Heart left ventricle (tissue), 13 donors: ENCODE measurements at regions not wholly inside any gene's neighbourhood (a gene's known extent, or its start where the extent isn't known, plus 50 kb on each side); places are given as distances from the start of the nearest gene placed in this dataset.

Source experiments
- CTCF ChIP-seq, 12 donors: fragments of 200-600 bp; sonication (generic) in 4 of 12; IDR thresholded peaks; one replicate each; pipeline versions ENCODE4 v1.5.0 to v1.8.0; 2018 to 2022; ENCODE audit warnings: antibody characterized with exemption in 12 of 12, mild to moderate bottlenecking in 5 of 12
- POLR2A ChIP-seq, 2 donors: fragments of 450-650 bp; IDR thresholded peaks; one replicate each; pipeline ENCODE4 v1.6.1; 2017; ENCODE audit warnings: antibody characterized with exemption in 2 of 2, mild to moderate bottlenecking in 2 of 2, moderate library complexity in 2 of 2
- donor health status: ischemic (EF 13 %, LVEDD 7.1; RV severe dilation, severe dysfunction).
- donor health status: DM: no; HTN: yes; CAD: no.
- donor health status: DM: no; HTN: no; CAD: no.
- donor health status: ischemic (EF 25% LVEDD 6.9; RV normal size, moderate dysfunction).
- donor health status: ischemic (EF 25% LVEDD 5.7; RV mildly dilated, moderate dysfunction).
- donor health status: ischemic (EF 35%, LVEDD 5.7; RV mildly dilated, moderate dysfunction).
- donor health status: nonischemic (EF 11% LVEDD 7.7; RV severe dilation, severe dysfunction).
- donor health status: DM: yes; HTN: yes; CAD: no.
- donor health status: PGD.
- donor health status: ischemic (EF 29% LVEDD 5.4; RV normal size, mild dysfunction).
- donor health status: nonischemic (EF 23%, LVEDD 6.1; RV moderate dilation, normal function).

- TF ChIP-seq CTCF (IDR thresholded peaks at IDR 0.05) = no peak
- TF ChIP-seq POLR2A (IDR thresholded peaks at IDR 0.05) = no peak
These were observed 87.0 kb upstream of the BMP2 start for GRCh38 chr20:6680441-6680840.
